ENCODE measurements at regions not wholly inside any gene's neighbourhood (a gene's known extent, or its start where the extent isn't known, plus 50 kb on each side); places are given as distances from the start of the nearest gene placed in this dataset.
"Not testable (repeated sequence)": the region's sequence is repeated elsewhere in the genome, so short reads cannot be mapped to it uniquely, and the experiment has no call there.

- ATAC-seq (ENCODE audit: poor library complexity) (no peak), DNase-seq (no peak)
- intact Hi-C loops (cut with DNase I) = no loop called here
Observed at GRCh38 chr10:33709008-33709753, 374.7 kb upstream of the NRP1 start.

- DNase-seq (no peak), ATAC-seq (ENCODE audit: poor library complexity) (no peak)
- intact Hi-C loops (cut with DNase I) = no loop called here
Observed at GRCh38 chr10:33708561-33708960, 374.1 kb upstream of the NRP1 start.

GRCh38 chr10:33706746-33707145, 372.3 kb upstream of the NRP1 start:
- intact Hi-C loops (cut with DNase I) = no loop called here
- ATAC-seq (ENCODE audit: poor library complexity) = peak; percentile 73
- no peak for DNase-seq

GRCh38 chr10:33706191-33706590, 371.7 kb upstream of the NRP1 start:
- no peak for DNase-seq
- intact Hi-C loops (cut with DNase I) = no loop called here
- ATAC-seq (ENCODE audit: poor library complexity) = peak; percentile 83

- ATAC-seq (ENCODE audit: poor library complexity) = no peak
- intact Hi-C loops (cut with DNase I) = no loop called here
- DNase-seq = no peak
Observed at GRCh38 chr10:33704214-33704830, 369.9 kb upstream of the NRP1 start.

- ATAC-seq (ENCODE audit: poor library complexity) (peak; percentile 55), DNase-seq (no peak)
- intact Hi-C loops (cut with DNase I) = no loop called here
Observed at GRCh38 chr10:33703501-33704213, 369.2 kb upstream of the NRP1 start.

- intact Hi-C loops (cut with DNase I) = no loop called here
- no peak for ATAC-seq (ENCODE audit: poor library complexity)
Observed at GRCh38 chr10:33698033-33698432, 363.6 kb upstream of the NRP1 start.

GRCh38 chr10:33697016-33697415, 362.5 kb upstream of the NRP1 start:
- DNase-seq (no peak), ATAC-seq (ENCODE audit: poor library complexity) (no peak)
- intact Hi-C loops (cut with DNase I) = no loop called here

More at GRCh38 chr10:33698033-33698432, 363.6 kb upstream of the NRP1 start:
- DNase-seq = no peak

- ATAC-seq (ENCODE audit: poor library complexity) (no peak), DNase-seq (no peak)
- intact Hi-C loops (cut with DNase I) = no loop called here
Observed at GRCh38 chr10:33695536-33695935, 361.1 kb upstream of the NRP1 start.

- ATAC-seq (ENCODE audit: poor library complexity) = not testable (repeated sequence)
Observed at GRCh38 chr10:33690536-33690935, 356.1 kb upstream of the NRP1 start.

GRCh38 chr10:33688506-33688905, 354.0 kb upstream of the NRP1 start:
- ATAC-seq (ENCODE audit: poor library complexity) = no peak

More at GRCh38 chr10:33690536-33690935, 356.1 kb upstream of the NRP1 start:
- intact Hi-C loops (cut with DNase I); DNase-seq: not testable (repeated sequence)

GRCh38 chr10:33684211-33684611, 349.7 kb upstream of the NRP1 start:
- ATAC-seq (ENCODE audit: poor library complexity) (no peak), DNase-seq (no peak)
- intact Hi-C loops (cut with DNase I) = no loop called here

More at GRCh38 chr10:33688506-33688905, 354.0 kb upstream of the NRP1 start:
- intact Hi-C loops (cut with DNase I) = no loop called here
- DNase-seq = no peak

- ATAC-seq (ENCODE audit: poor library complexity) (no peak), DNase-seq (no peak)
- intact Hi-C loops (cut with DNase I) = no loop called here
Observed at GRCh38 chr10:33681595-33681994, 347.1 kb upstream of the NRP1 start.

- DNase-seq = no peak
- intact Hi-C loops (cut with DNase I) = no loop called here
Observed at GRCh38 chr10:33680036-33680435, 345.6 kb upstream of the NRP1 start.

GRCh38 chr10:33676606-33677339, 342.3 kb upstream of the NRP1 start:
- DNase-seq (no peak), ATAC-seq (ENCODE audit: poor library complexity) (no peak)
- intact Hi-C loops (cut with DNase I) = no loop called here

More at GRCh38 chr10:33680036-33680435, 345.6 kb upstream of the NRP1 start:
- ATAC-seq (ENCODE audit: poor library complexity) = no peak

- DNase-seq (no peak), ATAC-seq (ENCODE audit: poor library complexity) (no peak)
- intact Hi-C loops (cut with DNase I) = no loop called here
Observed at GRCh38 chr10:33674986-33675599, 340.6 kb upstream of the NRP1 start.

GRCh38 chr10:33674491-33674890, 340.0 kb upstream of the NRP1 start:
- intact Hi-C loops (cut with DNase I) = no loop called here
- DNase-seq (no peak), ATAC-seq (ENCODE audit: poor library complexity) (no peak)

GRCh38 chr10:33673839-33674415, 339.5 kb upstream of the NRP1 start:
- no peak for DNase-seq
- intact Hi-C loops (cut with DNase I) = no loop called here
- no peak for ATAC-seq (ENCODE audit: poor library complexity)
